ENCODE measurements at regions not wholly inside any gene's neighbourhood (a gene's known extent, or its start where the extent isn't known, plus 50 kb on each side); places are given as distances from the start of the nearest gene placed in this dataset.

GRCh38 chr13:112165712-112166111 lies 98.8 kb downstream of the SOX1 start:
- TF ChIP-seq, protein P1, sequence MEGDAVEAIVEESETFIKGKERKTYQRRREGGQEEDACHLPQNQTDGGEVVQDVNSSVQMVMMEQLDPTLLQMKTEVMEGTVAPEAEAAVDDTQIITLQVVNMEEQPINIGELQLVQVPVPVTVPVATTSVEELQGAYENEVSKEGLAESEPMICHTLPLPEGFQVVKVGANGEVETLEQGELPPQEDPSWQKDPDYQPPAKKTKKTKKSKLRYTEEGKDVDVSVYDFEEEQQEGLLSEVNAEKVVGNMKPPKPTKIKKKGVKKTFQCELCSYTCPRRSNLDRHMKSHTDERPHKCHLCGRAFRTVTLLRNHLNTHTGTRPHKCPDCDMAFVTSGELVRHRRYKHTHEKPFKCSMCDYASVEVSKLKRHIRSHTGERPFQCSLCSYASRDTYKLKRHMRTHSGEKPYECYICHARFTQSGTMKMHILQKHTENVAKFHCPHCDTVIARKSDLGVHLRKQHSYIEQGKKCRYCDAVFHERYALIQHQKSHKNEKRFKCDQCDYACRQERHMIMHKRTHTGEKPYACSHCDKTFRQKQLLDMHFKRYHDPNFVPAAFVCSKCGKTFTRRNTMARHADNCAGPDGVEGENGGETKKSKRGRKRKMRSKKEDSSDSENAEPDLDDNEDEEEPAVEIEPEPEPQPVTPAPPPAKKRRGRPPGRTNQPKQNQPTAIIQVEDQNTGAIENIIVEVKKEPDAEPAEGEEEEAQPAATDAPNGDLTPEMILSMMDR (IDR thresholded peaks at IDR 0.05; ENCODE audit: insufficient read depth, low read depth, low read length), result no peak
- no peak for TF ChIP-seq EZH2 (IDR thresholded peaks at IDR 0.05; ENCODE audit: insufficient read depth, low read length)

Data from astrocyte (in vitro differentiated cells and primary cell).